Lung (tissue), 11 donors: ENCODE measurements at regions not wholly inside any gene's neighbourhood (a gene's known extent, or its start where the extent isn't known, plus 50 kb on each side); places are given as distances from the start of the nearest gene placed in this dataset.
A peak's percentile ranks its signal among the peaks of the same experiment; 100 is the strongest.

Experiments
- ATAC-seq: fragments of 200-7000 bp; cut with Tn5 transposase; one replicate; pipeline ENCODE4 v1.9.1; 2020; ENCODE audit warnings: moderate number of reproducible peaks; ENCODE audit not compliant: insufficient read depth, low FRiP score
- DNase-seq, 3 donors: peaks; one replicate each; pipeline ENCODE4 v3.0.0-alpha.2; 2013 to 2017
- H3K27ac ChIP-seq, 2 donors: one replicate each; pipeline ENCODE4 v1.5.1; 2013; ENCODE audit warnings: mild to moderate bottlenecking in 2 of 2, moderate library complexity in 2 of 2, control low read depth in 1 of 2, inconsistent platforms in 1 of 2, low read depth in 1 of 2, low read length in 1 of 2
- H3K27me3 ChIP-seq, 3 donors: one replicate each; pipeline ENCODE4 v1.5.1; 2013; ENCODE audit warnings: low read length in 2 of 3; ENCODE audit not compliant: control insufficient read depth in 3 of 3, insufficient read depth in 3 of 3
- H3K36me3 ChIP-seq, 4 donors: one replicate each; pipeline ENCODE4 v1.5.1; 2013; ENCODE audit warnings: low read length in 4 of 4, mild to moderate bottlenecking in 1 of 4, moderate library complexity in 1 of 4; ENCODE audit not compliant: control insufficient read depth in 4 of 4, insufficient read depth in 4 of 4
- H3K4me1 ChIP-seq, 5 donors: one replicate each; pipeline ENCODE4 v1.5.1; 2013; ENCODE audit warnings: low read length in 5 of 5, mild to moderate bottlenecking in 2 of 5, moderate library complexity in 1 of 5; ENCODE audit not compliant: control insufficient read depth in 5 of 5, insufficient read depth in 5 of 5
- H3K4me3 ChIP-seq: one replicate; pipeline ENCODE4 v1.5.1; 2013; ENCODE audit warnings: mild to moderate bottlenecking, control low read depth, moderate library complexity
- H3K9ac ChIP-seq, 2 donors: one replicate each; pipeline ENCODE4 v1.5.1; 2013; ENCODE audit warnings: low read length in 2 of 2, control low read depth in 1 of 2; ENCODE audit not compliant: insufficient read depth in 1 of 2
- H3K9me3 ChIP-seq, 4 donors: one replicate each; pipeline ENCODE4 v1.5.1; 2013; ENCODE audit warnings: low read length in 3 of 4, mild to moderate bottlenecking in 1 of 4, moderate library complexity in 1 of 4; ENCODE audit not compliant: control insufficient read depth in 4 of 4, insufficient read depth in 3 of 4
- WGBS, 2 donors: extraction: QIAGEN DNeasy Blood & Tissue Kit; methylation state at CpG; one replicate each; pipeline ENCODE4 v1.1.7; 2013; 5-methylcytosine and 5-hydroxymethylcytosine counted together
- TF ChIP-seq, protein P1 (sequence below): IDR thresholded peaks from 2 replicates; pipeline ENCODE4 v1.5.1; 2012; ENCODE audit warnings: mild to moderate bottlenecking; ENCODE audit errors: control extremely low read depth, extremely low read depth
- donor health status: control.
- donor health status: control.
- donor health status: Bipolar disorder and iron deficiency.
- donor health status: healthy.
- donor health status: DM: yes; HTN: yes; CAD: no.

DNA sequence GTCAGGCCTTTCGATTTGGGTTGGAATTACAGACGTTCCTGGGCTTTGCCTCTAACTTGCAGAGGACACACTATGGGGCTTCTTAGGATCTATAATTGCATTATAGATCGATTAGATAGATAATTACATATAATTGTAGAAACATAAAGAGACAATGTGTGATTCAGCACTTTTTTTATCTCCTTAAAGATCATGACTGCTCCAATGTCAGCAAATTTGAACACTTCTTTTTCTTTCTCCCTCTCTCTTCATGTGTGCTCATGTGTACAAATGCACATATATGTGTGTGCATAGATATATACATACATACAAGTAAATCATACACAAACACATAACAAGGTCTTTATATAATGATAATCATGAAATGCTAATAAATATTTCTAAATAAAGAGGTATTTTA lies 1261.2 kb upstream of the SLC39A10 start:
- ATAC-seq (no peak), DNase-seq (no peak)
- Histone ChIP-seq H3K27ac (no peak overlapping the region), H3K27me3 (no peaks in the 10 kb centered on the region), H3K9me3 (no peaks in the 10 kb centered on the region), H3K36me3 (no peaks in the 10 kb centered on the region), H3K9ac (no peak overlapping the region), H3K4me1 (no peaks in the 10 kb centered on the region), H3K4me3 (no peak overlapping the region)
- WGBS, 2 donors, result 77 to 92% methylated on average over 3 of the region's 3 CpGs
- TF ChIP-seq, protein P1, sequence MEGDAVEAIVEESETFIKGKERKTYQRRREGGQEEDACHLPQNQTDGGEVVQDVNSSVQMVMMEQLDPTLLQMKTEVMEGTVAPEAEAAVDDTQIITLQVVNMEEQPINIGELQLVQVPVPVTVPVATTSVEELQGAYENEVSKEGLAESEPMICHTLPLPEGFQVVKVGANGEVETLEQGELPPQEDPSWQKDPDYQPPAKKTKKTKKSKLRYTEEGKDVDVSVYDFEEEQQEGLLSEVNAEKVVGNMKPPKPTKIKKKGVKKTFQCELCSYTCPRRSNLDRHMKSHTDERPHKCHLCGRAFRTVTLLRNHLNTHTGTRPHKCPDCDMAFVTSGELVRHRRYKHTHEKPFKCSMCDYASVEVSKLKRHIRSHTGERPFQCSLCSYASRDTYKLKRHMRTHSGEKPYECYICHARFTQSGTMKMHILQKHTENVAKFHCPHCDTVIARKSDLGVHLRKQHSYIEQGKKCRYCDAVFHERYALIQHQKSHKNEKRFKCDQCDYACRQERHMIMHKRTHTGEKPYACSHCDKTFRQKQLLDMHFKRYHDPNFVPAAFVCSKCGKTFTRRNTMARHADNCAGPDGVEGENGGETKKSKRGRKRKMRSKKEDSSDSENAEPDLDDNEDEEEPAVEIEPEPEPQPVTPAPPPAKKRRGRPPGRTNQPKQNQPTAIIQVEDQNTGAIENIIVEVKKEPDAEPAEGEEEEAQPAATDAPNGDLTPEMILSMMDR, result no peak

DNA sequence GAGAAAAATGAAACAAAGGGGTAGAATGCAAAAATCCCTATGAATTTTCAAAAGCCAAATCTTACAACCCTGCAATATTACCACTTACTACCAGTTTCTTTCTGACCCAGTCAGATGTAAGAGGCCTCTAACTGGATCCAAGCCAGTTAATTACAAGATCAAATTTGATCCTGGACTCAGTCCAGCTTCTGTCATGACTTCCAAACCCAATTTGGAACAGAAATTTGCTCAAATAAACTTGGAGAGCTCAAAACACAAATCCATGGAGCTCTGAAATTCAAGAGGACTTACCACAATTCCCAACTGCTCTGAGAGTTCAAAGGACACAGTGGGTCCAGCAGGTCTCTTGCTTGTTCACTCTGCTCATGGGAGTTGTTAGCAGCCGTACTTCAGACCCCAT lies 1271.7 kb upstream of the SLC39A10 start:
- no peaks in the 10 kb centered on the region for H3K27me3 ChIP-seq
- no peak for DNase-seq
- no peaks in the 10 kb centered on the region for H3K36me3 ChIP-seq
- H3K4me3 ChIP-seq, result no peak overlapping the region
- no peak overlapping the region for H3K27ac ChIP-seq
- no peak for ATAC-seq
- H3K9ac ChIP-seq, result no peak overlapping the region
- H3K9me3 ChIP-seq, result no peaks in the 10 kb centered on the region
- no peaks in the 10 kb centered on the region for H3K4me1 ChIP-seq
- WGBS, 2 donors, result 76 to 85% methylated on average over 1 of the region's 1 CpG
- TF ChIP-seq, protein P1, result no peak

DNA sequence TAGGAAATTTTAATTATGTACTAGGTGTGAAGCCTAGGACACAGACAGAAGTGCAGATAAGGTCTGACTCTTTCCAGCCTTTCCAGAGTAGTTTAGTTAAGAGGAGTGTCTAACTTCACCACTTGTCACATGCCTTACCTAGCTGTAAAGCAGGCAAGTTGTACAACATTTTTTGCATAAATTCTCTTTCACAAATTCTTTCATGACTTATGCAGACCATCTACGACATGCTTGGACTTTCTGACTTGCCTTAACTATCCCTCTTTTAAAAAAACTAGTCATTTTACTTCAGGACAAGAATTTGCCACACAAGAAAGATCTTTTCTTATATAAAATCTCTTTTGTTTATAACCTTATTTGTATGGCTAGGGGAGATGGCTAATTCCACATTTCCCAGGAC lies 1273.6 kb upstream of the SLC39A10 start:
- Histone ChIP-seq H3K9me3 (no peaks in the 10 kb centered on the region), H3K27ac (no peak overlapping the region), H3K27me3 (no peaks in the 10 kb centered on the region), H3K9ac (no peak overlapping the region), H3K4me3 (no peak overlapping the region), H3K4me1 (no peaks in the 10 kb centered on the region), H3K36me3 (no peaks in the 10 kb centered on the region)
- 26 to 44% methylated on average over 1 of the region's 1 CpG for WGBS, 2 donors
- ATAC-seq (no peak), DNase-seq (peak in 1 of 3 donors; percentile 1)
- TF ChIP-seq, protein P1, result no peak

DNA sequence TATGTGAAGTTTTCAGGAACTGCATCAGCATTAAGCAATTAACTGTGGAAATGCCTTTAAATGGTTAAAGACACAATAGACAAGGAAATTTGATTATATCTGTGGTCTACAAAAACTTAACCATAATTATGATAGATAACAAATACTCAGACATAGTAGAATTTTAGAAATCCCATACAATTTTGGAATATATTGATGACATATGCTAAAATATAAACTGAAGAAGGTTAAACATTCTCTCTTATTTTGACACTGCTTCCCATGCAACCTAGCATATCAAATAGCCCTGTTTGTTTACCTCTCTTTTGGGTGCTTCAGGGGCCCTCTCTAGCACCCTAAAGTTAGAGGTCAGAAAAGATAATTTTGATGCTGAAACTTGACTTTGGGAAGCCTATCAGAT lies 1274.8 kb upstream of the SLC39A10 start:
- Histone ChIP-seq H3K27me3 (no peaks in the 10 kb centered on the region), H3K4me3 (no peak overlapping the region), H3K9me3 (no peaks in the 10 kb centered on the region), H3K4me1 (no peaks in the 10 kb centered on the region), H3K27ac (no peak overlapping the region), H3K36me3 (no peaks in the 10 kb centered on the region), H3K9ac (no peak overlapping the region)
- TF ChIP-seq, protein P1, result no peak
- ATAC-seq (no peak), DNase-seq (no peak)
